ENCODE measurements at regions not wholly inside any gene's neighbourhood (a gene's known extent, or its start where the extent isn't known, plus 50 kb on each side); places are given as distances from the start of the nearest gene placed in this dataset.

GRCh38 chr15:36117296-36117787 lies 462.1 kb upstream of the CDIN1 start:
- Histone ChIP-seq H3K27ac (no peak overlapping the region), H2AFZ (ENCODE audit: low read depth) (no peak overlapping the region), H3K36me3 (ENCODE audit: insufficient read depth) (no peaks in the 10 kb centered on the region), H3K9ac (no peak overlapping the region), H3K27me3 (ENCODE audit: insufficient read depth, low read depth) (no peaks in the 10 kb centered on the region), H4K20me1 (ENCODE audit: insufficient read depth) (no peaks in the 10 kb centered on the region), H3K79me2 (ENCODE audit: insufficient read depth, low read depth) (no peaks in the 10 kb centered on the region), H3K4me1 (ENCODE audit: low read depth, poor library complexity, severe bottlenecking) (no peaks in the 10 kb centered on the region), H3K4me2 (no peak overlapping the region), H3K4me3 (IDR thresholded peaks at IDR 0.05; ENCODE audit: insufficient read depth, low read depth, low read length) (no peak overlapping the region)
- no peak for TF ChIP-seq CTCF (conservative IDR thresholded peaks at IDR 0.05; ENCODE audit: low read depth, low read length)

GRCh38 chr15:36126194-36126593 lies 453.2 kb upstream of the CDIN1 start:
- no peaks in the 10 kb centered on the region for H3K4me1 ChIP-seq (ENCODE audit: low read depth, poor library complexity, severe bottlenecking)
- no peak for TF ChIP-seq CTCF (conservative IDR thresholded peaks at IDR 0.05; ENCODE audit: low read depth, low read length)
- H3K36me3 ChIP-seq (ENCODE audit: insufficient read depth), result no peaks in the 10 kb centered on the region
- H4K20me1 ChIP-seq (ENCODE audit: insufficient read depth), result no peaks in the 10 kb centered on the region
- H3K79me2 ChIP-seq (ENCODE audit: insufficient read depth, low read depth), result no peaks in the 10 kb centered on the region
- H3K4me2 ChIP-seq, result no peak overlapping the region
- H3K27ac ChIP-seq, result no peak overlapping the region
- H3K27me3 ChIP-seq (ENCODE audit: insufficient read depth, low read depth), result no peaks in the 10 kb centered on the region
- H3K9ac ChIP-seq, result no peak overlapping the region
- no peak overlapping the region for H3K4me3 ChIP-seq (IDR thresholded peaks at IDR 0.05; ENCODE audit: insufficient read depth, low read depth, low read length)
- H2AFZ ChIP-seq (ENCODE audit: low read depth), result no peak overlapping the region

GRCh38 chr15:36130641-36131310 lies 448.6 kb upstream of the CDIN1 start:
- Histone ChIP-seq H3K4me3 (IDR thresholded peaks at IDR 0.05; ENCODE audit: insufficient read depth, low read depth, low read length) (no peak overlapping the region), H2AFZ (ENCODE audit: low read depth) (no peak overlapping the region), H3K4me1 (ENCODE audit: low read depth, poor library complexity, severe bottlenecking) (no peaks in the 10 kb centered on the region), H3K79me2 (ENCODE audit: insufficient read depth, low read depth) (no peaks in the 10 kb centered on the region), H3K9ac (no peak overlapping the region), H3K27me3 (ENCODE audit: insufficient read depth, low read depth) (no peaks in the 10 kb centered on the region), H3K4me2 (no peak overlapping the region), H3K36me3 (ENCODE audit: insufficient read depth) (no peaks in the 10 kb centered on the region), H3K27ac (no peak overlapping the region), H4K20me1 (ENCODE audit: insufficient read depth) (no peaks in the 10 kb centered on the region)
- TF ChIP-seq CTCF (conservative IDR thresholded peaks at IDR 0.05; ENCODE audit: low read depth, low read length), result no peak

DNA sequence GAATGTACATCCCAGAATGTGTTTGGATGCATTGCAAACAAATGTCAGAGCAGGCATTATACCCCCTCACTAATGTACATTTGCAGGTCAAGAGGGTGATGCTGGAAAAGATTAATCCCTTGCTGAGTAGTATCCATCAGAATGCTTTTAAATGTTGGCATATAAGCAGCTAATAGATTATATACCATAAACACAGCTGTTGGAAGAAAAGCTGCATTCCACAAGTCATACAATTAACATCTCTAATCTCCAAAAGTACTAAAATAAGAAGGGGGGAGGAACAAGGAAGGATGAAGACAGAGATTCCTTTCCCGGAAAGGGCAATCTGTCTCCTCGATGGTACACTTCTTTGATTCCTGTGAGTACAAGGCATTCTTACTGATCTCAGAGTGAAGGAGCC lies 445.7 kb upstream of the CDIN1 start:
- Histone ChIP-seq H2AFZ (ENCODE audit: low read depth) (no peak overlapping the region), H3K27me3 (ENCODE audit: insufficient read depth, low read depth) (no peaks in the 10 kb centered on the region)

More for the DNA sequence above, 445.7 kb upstream of the CDIN1 start:
- Histone ChIP-seq H3K27ac (no peak overlapping the region), H4K20me1 (ENCODE audit: insufficient read depth) (no peaks in the 10 kb centered on the region), H3K36me3 (ENCODE audit: insufficient read depth) (no peaks in the 10 kb centered on the region), H3K4me2 (no peak overlapping the region), H3K4me3 (IDR thresholded peaks at IDR 0.05; ENCODE audit: insufficient read depth, low read depth, low read length) (no peak overlapping the region), H3K9ac (no peak overlapping the region), H3K4me1 (ENCODE audit: low read depth, poor library complexity, severe bottlenecking) (no peaks in the 10 kb centered on the region), H3K79me2 (ENCODE audit: insufficient read depth, low read depth) (no peaks in the 10 kb centered on the region)
- TF ChIP-seq CTCF (conservative IDR thresholded peaks at IDR 0.05; ENCODE audit: low read depth, low read length), result no peak

Measured in KMS-11 (cell line).